ENCODE measurements at regions not wholly inside any gene's neighbourhood (a gene's known extent, or its start where the extent isn't known, plus 50 kb on each side); places are given as distances from the start of the nearest gene placed in this dataset.
"Not testable (repeated sequence)": the region's sequence is repeated elsewhere in the genome, so short reads cannot be mapped to it uniquely, and the experiment has no call there.

GRCh38 chr3:86874790-86875189 is 116.2 kb downstream of the VGLL3 start:
- not testable (repeated sequence) for TF ChIP-seq CTCF, EP300, POLR2A (IDR thresholded peaks at IDR 0.05)
